ENCODE measurements at regions not wholly inside any gene's neighbourhood (a gene's known extent, or its start where the extent isn't known, plus 50 kb on each side); places are given as distances from the start of the nearest gene placed in this dataset.

DNA sequence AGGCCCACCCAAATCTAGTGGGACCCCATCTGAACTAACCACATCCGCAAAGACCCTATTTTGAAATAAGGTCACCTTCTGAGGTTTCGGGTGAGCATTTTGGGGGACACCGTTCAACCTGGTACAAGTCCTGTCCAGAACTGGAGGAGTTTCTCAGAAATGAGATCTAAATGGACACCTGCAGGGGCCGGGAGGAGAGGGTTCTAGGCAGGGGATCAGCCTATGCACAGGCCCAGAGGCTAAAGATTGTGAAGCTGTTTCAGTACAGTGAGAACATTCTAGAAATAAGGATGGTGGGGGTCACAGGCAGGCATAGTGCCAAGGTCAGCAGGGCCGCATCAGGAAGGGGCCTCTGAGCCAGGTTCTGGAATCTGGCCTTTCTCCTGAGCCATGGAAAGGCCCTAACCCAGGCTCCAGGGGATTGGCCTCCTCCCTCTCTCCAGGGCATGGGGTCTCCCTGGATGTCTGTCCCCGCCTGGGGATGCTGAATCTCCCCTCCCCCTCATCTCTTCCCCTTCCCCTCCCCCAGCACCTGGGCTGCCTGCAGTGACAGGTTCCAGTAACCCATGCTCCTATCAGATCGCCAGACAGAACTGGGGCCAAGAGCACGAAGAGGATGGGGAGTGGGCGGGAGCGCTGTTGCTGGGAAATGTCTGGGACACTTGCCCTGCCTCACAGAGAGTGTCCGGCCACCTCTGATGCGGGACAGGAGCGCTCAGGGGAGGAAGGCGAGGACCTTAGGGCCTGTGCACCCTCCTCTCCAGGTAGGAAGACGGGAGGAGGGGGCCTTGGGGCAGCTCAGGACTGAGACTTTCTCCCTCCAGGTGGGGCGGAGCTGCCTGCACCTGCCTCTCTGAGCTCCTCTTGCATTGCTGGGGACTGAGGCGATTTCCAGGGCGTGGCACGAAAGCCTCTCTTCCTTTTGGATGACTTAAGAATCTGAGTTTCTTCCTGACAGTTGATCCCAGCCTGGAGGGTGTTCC, 321.4 kb upstream of the TNRC6C start:
- DNase-seq = no peak

DNA sequence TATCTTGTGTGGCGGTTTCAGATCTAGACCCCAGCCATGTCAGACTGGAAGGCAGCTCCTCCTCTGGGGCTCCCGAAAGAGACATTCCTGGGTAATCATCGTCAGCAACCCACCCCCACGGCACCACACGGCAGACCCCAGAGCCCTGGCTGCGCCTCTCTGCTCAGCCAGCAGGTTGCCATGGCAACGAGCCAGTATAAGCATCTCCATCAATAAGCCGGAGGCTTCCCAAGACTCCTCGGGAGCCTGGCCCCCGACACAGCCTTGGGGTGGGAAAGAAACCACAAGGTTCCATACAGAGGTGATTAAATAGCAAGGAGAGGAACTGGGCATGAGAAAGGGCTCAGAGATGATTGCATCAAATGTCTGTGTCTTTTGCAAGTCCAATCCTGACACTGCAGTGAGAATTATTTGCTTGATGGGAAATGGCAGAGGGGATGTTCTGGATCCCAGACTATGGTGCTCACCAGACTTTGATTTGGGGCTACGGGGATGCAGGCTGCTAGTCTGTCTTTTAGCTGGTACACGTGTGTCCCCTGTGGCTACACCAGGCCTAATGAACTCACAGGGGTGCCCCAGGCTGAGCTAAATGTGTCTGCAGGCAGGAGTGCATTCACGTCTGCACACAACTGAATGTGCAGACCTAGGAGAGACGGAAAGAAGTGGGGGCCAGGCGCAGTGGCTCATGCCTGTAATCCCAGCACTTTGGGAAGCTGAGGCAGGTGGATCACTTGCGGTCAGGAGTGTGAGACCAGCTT, 320.5 kb upstream of the TNRC6C start:
- DNase-seq = no peak

DNA sequence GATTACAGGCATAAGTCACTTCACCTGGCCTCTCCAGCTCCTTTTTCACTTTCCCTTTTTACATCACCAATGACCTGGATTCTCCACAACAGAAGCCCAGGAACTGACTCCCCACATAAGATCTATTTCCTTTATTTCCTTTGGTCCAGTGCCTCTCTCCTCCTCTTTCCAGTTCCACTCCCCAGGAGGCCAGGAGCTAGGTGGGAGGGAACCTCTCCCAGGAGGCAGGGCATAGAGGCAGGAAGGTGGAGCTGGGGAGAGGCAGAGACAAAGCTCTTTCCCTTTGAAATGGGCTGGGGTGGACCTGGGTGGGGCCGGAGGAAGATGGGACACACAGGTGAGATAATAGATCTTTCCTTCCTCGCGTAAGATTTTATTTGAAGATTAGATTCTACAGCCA, 318.3 kb upstream of the TNRC6C start:
- DNase-seq = no peak

DNA sequence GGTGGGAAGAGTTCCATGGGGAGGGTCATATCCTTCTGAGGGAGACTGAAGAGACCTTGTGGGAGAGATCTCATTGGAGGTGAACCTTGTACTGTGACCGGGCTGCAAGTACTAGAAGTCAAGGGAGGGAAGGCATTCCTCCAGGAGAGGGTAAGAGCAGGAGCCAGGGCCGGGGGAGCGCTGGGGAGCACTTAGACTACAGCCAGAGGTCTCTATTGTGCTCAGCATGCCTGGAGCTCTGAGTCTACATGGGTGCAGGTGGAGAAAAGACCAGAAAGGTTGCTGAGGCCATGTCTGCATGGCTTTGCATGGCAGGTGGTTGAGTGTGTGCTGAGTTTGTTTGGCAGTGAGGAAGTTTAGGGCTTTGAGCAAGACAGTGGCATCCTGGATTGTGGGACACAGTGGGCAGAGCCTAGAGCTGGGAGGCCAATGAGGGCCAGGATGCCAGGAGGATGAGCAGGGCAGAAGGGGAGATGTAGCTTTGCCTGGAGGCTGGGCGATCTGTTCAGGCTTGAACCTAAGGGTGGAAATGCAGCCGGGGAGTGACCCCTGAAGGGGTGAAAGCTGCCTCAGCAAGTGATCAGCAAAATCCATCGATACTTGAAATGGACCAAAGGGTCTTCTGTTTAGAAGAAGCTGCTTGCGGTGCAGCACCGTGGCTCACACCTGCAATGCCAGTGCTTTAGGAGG, 317.4 kb upstream of the TNRC6C start:
- DNase-seq = no peak

DNA sequence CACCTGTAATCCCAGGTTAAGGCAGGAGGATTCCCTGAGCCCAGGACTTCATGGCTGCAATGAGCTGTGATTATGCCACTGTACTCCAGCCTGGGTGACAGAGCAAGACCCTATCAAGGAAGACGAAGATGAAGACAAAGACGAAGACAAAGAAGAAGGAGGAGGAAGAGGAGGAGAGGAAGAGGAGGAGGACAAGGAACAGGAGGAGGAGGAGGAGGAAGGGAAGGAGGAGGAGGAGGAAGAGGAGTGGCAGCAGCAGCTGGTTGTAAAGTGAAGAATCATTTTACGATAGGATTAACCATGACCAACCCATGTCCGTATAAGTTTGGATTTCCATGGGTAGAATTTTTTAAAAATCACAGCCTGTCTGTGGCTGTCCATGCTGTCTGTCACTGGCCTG, 316.8 kb upstream of the TNRC6C start:
- DNase-seq = no peak

DNA sequence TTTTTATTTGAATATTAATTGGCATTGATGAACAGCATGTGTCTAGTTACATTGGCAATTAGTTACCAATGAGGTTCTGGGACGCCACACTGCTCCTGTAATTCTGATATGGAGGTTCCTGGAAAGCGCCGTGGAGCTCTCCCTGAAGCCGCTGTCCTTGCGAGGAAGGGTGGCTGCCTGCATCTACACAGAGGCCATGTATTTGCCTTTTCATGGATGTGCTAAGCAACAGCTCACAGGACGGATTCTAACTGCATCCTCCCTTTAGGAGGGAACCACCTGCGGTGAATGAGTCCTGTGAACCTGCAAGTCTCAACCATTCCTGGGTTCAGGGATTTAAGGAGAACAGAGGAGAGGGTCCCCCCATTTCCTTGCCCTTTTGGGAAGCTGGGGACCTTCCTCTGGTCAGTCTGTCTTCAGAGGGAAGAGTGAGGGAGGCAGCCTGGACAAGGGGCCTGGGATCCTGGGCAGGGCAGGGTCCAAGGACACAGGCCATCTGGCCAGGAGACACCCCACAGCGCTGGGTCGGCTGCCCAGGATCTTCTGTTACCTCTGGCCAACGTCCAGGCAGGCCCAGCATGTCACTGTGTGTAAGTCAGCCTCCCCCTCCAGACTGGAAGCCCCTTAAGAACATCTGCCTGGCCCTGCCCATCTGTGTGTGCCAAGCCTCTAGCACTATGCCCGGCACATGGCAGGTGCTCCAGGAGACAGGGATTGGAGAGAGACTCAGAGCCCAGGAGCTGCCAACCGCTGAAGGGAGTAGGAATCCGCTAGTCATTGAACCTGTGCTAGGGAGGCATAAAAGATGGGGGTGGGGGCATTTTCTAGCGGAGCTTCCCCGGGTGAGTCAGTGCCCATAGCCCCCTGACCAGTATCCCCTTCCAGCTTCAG, 314.1 kb upstream of the TNRC6C start:
- no peak for DNase-seq

DNA sequence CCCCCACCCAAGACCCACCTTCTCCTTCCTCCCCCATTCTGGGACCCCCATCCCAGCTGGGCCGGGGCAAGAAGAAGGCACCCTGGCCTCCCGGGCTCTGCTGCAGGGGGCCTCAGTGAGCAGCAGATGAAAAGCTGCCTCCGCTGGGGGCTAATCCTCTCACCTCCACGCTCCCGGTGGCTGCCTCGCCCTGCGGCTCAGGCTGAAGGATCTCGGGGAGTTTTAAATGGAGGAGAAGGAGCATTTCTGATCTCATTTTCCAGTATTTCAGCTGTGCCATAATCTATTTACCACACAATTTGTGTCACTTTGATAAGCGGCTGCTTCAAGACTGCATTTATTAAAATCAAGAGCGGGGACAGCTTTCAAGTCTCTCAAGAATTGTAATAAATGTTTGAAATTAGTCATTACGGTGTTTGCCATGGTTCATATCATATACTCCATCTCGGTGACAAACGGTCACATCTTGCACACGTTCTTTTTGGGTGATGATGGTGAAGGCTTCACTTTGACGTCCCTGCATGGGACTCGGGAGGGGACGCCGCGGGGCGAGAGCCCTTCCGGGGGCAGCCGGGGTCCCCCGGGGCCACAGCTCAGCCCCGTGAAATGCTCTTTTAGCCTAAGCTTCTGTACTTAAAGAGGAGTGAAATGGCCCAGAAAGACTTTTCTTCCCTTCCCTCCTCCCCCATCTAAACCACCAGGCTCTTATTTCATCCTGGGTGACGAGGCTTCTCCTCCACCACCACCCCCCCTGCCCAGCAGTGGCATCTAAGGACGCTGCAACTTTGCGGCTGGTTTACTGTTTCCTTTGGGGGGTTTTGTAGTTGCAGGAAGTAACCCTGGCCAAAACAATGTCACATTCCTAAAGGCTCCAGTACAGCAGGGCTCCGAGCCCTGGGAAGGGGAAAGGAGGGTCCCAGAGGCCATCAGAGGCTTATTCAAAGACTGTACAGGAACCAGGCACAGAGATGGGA, 313.1 kb upstream of the TNRC6C start:
- peak; percentile 5 for DNase-seq

DNA sequence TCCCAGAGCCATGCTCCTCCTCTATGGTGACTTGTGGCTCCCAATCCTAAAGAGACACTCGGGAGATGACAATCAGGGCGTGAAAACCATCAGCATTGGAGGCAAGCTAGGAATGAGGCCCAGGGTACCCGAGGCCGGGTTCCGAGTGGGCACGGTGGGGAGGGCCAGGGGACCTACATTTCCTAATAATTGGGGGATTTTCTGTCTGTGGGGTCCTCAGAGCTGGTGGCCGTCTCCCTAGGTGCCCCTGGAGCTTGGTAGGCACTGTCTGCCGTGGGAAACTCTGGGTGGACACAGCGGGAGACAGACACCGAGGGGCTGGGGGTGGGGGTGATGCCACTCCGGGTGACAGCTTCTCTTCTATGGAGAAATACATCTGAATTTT, 312.5 kb upstream of the TNRC6C start:
- DNase-seq = no peak

DNA sequence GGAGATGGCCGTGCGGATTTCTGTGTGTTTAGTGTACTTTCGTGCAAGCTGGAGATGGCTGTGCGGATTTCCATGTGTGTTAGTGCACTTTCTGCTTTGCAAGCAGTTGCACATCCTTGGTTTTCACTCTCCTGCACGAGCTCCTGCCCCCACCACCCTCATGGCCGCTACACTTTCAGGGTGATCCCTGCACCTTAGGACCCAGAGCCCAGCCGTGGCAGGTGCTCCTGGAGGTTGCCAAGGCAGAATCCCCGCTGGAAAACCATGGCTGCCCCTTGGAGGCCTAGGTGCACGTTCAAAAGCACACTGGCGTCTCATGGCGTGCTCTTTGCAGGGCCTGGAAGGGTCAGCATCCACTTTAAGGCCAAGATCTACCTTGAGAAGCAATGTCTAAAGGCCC, 311.0 kb upstream of the TNRC6C start:
- DNase-seq = no peak

DNA sequence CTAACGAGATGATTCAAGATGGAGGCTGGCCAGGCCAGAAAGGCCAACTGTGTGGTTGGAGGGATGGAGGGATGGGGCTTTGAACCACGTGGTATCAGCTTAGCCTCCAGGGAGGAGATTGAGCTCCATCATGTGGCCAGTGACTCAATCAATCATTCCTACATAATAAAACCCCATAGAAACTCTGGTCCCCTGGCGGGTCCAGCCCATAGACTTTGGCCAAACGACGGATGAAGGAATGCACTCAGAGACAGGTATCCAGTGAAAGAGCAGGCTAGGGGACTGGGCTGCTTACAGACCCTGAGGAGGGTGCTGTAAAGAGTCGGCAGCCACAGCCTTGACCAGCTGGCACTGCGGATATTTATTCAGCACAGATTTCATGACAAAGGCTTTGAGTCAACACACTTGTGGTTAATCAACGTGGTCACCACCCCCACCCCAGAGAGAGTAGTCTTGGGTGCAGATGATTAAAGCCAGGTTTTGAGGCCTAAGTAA, 308.7 kb upstream of the TNRC6C start:
- peak; percentile 13 for DNase-seq

DNA sequence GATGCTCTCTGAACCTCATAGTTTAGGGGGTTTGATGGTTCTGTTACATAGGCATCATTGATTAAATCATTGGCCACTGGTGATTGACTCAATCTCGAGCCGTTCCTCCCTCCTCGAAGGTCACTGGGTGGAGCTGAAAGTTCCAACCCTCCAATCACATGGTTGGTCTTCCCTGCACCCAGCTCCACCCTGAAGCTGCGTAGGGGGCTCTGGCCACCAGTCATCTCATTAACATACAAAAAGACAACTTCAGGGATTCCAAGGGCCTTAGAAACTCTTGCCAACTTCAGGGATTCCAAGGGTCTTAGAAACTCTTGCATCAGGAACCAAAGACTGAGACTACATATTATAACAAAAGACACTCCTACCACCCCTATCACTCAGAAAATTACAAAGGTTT, 306.5 kb upstream of the TNRC6C start:
- DNase-seq = no peak

DNA sequence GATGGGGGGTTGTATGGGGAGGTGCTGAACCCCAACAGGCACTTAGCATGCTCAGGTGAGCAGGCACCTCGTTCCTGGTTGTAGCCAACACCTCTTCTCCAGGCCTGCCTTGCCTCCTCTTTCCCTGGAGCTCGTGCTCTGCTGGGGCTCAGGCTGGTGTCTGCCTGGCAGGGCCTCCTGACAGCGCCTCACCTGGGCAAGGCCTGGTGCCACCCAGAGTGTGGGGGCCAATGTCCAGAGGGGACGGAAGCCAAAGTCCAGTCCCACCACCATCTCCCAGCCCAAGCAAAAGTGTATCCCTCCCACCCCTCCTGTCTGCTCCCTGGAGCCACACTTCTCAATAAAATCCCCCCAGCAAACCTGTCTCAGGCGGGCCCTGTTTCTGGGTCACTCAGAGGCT, 304.2 kb upstream of the TNRC6C start:
- no peak for DNase-seq

DNA sequence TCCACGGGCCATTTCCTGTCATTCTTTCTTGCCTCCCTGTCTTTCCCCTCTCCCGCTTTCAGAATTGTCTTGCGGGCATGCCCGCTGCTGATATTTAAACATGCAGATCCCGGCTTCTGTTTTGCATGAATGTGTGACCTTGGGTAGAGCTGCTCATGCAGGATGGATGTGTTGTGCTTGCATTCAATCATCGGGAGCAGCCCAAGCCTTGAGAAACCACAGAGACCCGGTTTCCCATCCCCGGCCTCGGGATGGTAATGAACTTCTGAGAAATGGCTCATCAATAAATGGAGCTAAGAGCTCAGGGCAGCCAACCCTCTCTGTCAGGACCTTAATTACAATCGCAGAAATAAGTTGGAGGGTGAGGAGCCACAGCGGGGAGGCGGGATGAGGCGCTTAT, 303.7 kb upstream of the TNRC6C start:
- no peak for DNase-seq

DNA sequence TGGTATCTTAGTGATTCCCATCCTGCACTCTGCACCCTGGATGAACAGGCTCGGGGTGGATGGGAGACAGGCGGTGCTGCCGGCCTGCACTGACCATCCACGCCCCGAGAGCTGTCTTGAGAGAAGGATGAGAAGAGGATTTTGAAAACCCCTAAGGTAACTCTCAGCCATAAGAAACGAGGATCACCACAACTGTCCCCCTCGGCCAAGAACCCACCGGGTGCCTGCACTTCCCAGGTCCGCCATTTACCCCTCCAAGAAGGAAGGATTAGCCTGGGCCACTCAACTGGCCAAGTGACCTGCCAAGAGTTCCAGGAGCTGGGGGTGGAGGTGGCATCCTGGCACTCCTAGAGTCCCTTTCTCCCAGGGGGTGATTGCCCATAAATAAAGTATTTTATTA, 302.4 kb upstream of the TNRC6C start:
- no peak for DNase-seq

DNA sequence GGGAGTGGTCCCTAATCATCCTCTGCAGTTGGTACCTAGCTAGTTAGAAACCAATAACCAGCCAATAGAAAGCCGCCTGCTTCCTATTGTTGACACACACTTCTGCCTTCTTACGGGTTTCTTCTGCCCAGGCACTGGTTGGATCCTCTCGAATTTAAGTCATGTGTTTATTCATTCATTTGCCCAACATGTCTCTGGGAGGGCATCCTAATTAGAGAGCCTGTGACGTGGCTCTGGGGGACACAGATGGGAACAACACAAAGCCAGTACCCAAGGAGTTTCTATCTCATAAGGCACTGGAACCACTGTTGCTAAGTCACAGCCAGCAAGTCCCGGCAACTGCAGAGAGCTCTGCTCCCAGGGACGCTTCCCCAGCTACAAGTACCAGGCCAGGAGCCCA, 300.7 kb upstream of the TNRC6C start:
- DNase-seq = no peak

DNA sequence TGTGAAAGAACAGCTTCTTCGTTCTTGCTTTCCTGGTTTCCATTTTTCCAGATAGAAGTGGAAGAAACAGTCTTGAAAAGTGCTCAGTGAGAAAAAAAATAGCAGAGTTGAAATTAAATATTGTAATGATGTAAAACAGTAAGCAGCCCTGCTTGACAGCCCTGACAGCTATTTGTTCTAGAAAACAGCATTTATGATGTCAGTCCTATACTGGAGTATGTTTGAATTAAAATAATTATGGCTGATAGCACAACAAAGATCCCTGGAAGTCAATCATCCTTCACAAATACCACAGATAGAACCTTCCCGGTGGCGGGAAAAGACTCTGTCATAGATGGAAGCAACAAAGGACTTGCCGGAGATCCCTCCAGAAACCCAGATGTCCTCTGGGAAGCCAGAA, 298.0 kb upstream of the TNRC6C start:
- DNase-seq = no peak

DNA sequence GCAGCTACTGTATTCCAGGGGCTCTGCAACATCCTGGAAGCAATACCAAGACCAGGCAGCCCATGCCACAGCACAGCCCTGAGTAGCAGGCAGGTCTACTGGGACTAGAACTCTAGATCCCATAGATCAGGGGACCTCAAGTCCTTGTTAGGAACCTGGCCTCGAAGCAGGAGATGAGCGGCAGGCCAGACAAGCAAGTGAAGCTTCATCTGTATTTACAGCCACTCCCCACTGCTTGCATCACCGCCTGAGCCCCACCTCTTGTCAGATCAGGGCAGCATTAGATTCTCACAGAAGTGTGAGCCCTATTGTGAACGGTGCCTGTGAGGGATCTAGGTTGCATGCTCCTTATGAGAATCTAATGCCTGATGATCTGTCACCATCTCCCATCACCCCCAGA, 295.7 kb upstream of the TNRC6C start:
- no peak for DNase-seq

DNA sequence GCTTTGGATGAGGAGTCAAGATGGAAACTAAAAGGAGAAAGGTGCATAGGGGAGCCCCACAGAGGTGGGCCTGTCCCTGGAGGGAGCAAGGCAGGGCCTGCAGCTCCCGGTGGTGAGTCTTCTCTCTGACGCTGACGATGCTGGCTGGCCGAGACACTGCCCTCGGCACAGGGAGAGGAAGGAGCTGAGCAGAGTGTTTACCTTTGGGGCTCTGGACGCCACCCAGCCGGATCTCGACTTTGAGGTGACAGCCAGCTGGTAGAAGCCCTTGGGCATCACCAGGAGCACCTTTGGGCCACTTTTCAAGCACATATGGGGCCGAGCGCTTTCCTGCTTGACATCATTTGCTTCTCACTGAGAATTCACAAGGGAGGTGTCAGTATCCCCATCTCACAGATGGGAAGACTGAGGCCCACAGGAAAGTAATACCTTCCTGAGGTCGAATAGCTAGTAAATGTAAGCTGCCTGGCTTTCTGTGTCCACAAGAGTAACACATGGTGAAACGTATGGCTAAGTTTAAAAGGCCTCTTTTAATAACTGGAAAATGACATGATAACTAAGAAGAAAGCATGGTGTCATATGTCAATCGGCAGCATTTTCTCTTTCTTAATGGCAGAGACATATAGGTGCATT, 294.3 kb upstream of the TNRC6C start:
- DNase-seq = no peak

DNA sequence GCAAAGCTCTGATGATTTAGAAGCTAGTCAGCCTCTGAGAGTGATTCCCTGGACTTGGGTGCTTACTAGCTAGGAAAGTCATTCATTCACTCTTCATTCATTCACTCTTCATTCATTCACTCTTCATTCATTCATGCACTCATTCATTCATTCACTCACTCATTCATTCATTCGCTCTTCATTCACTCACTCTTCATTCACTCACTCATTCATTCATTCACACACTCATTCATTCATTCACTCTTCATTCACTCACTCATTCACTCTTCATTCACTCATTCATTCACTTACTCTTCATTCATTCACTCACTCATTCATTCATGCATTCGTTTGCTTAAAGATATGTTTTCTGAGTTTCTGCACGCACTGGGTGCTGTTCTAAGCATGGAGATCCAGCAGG, 292.7 kb upstream of the TNRC6C start:
- DNase-seq = no peak

DNA sequence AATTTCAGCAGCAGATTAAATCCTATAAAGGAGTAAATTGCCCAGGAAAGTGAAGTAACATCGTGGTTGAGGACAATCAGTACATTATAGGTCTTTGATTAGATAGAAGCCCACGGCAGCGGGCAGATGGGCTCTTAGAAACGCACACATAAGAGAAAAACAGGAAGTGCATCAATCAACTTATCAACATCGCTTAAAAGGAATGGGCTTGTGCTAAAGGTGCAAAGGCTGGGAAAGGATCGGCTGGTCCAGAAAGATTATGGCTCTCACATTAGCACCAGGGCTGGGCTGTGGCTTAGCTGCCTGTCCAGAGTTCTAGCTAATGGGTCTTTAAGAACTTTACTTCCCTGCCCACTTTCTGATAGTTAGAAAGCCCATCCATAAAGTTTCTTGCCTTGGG, 292.0 kb upstream of the TNRC6C start:
- DNase-seq = no peak
